ENCODE measurements at regions not wholly inside any gene's neighbourhood (a gene's known extent, or its start where the extent isn't known, plus 50 kb on each side); places are given as distances from the start of the nearest gene placed in this dataset.

- TF ChIP-seq EZH2 (IDR thresholded peaks at IDR 0.05) (no peak), FOXP2 (optimal IDR thresholded peaks at IDR 0.05; ENCODE audit: control extremely low read depth, extremely low read length, insufficient read depth) (no peak)
These were observed 1162.5 kb upstream of the LRRTM1 start for GRCh38 chr2:81467096-81467495.

Measured in SK-N-MC (cell line).